WTC11 (cell line): ENCODE measurements at regions not wholly inside any gene's neighbourhood (a gene's known extent, or its start where the extent isn't known, plus 50 kb on each side); places are given as distances from the start of the nearest gene placed in this dataset.

Experiments used
- ATAC-seq: fragments of 200-7000 bp; cut with Tn5 transposase; 2 replicates; pipeline ENCODE4 v1.10.0; 2021; ENCODE audit warnings: mild to moderate bottlenecking, moderate library complexity
- CTCF ChIA-PET: fragments of 300-600 bp; sonication (Branson Sonifier 250); formaldehyde crosslinking; loops from one replicate; lab custom pipeline; 2021; ENCODE audit warnings: antibody characterized with exemption; lab: Charles Lee
- POLR2A ChIA-PET: fragments of 350-600 bp; sonication (Branson Sonifier 250); formaldehyde crosslinking; loops from one replicate; lab custom pipeline; 2021; ENCODE audit warnings: antibody characterized with exemption; lab: Charles Lee
- DNase-seq: peaks from one replicate; pipeline ENCODE4 v3.0.0; 2021; ENCODE audit warnings: low spot score
- H3K27ac Mint-ChIP-seq: 2 replicates; pipeline ENCODE4 v1.8.0; 2021; ENCODE audit warnings: mixed read lengths
- H3K27me3 Mint-ChIP-seq: 2 replicates; pipeline ENCODE4 v1.8.0; 2021; ENCODE audit warnings: low read depth, mild to moderate bottlenecking, moderate library complexity, mixed read lengths
- H3K36me3 Mint-ChIP-seq: 2 replicates; pipeline ENCODE4 v1.8.0; 2021; ENCODE audit warnings: mixed read lengths
- H3K4me1 Mint-ChIP-seq: 2 replicates; pipeline ENCODE4 v1.8.0; 2022; ENCODE audit warnings: mixed read lengths
- H3K4me3 Mint-ChIP-seq: 2 replicates; pipeline ENCODE4 v1.8.0; 2021; ENCODE audit warnings: mild to moderate bottlenecking, moderate library complexity, mixed read lengths
- H3K9me3 Mint-ChIP-seq: 2 replicates; pipeline ENCODE4 v1.8.0; 2021; ENCODE audit warnings: mixed read lengths
- ATF1 ChIP-seq: sonication (generic); formaldehyde crosslinking; IDR thresholded peaks from 2 replicates; pipeline ENCODE4 v1.8.1; 2023; ENCODE audit warnings: mild to moderate bottlenecking, moderate library complexity, missing genetic modification reagents
- EMX1 ChIP-seq: fragments of 250-450 bp; sonication (Bioruptor Pico); IDR thresholded peaks from 2 replicates; pipeline ENCODE4 v1.8.0; 2021; ENCODE audit warnings: mild to moderate bottlenecking
- FOXJ3 ChIP-seq: sonication (generic); formaldehyde crosslinking; IDR thresholded peaks from 2 replicates; pipeline ENCODE4 v1.9.0; 2021; ENCODE audit warnings: missing genetic modification reagents, mild to moderate bottlenecking, borderline replicate concordance
- FOXP4 ChIP-seq: sonication (generic); formaldehyde crosslinking; IDR thresholded peaks from 2 replicates; pipeline ENCODE4 v1.8.0; 2022; ENCODE audit warnings: mild to moderate bottlenecking, missing genetic modification reagents
- GABPB1 ChIP-seq: sonication (generic); formaldehyde crosslinking; IDR thresholded peaks from 2 replicates; pipeline ENCODE4 v1.8.1; 2023; ENCODE audit warnings: mild to moderate bottlenecking, missing genetic modification reagents
- IRF1 ChIP-seq: sonication (generic); formaldehyde crosslinking; IDR thresholded peaks from 2 replicates; pipeline ENCODE4 v1.8.0; 2023; ENCODE audit warnings: missing genetic modification reagents
- NR3C1 ChIP-seq: sonication (generic); formaldehyde crosslinking; conservative IDR thresholded peaks from 2 replicates; pipeline ENCODE4 v1.8.1; 2023; ENCODE audit warnings: low read depth, mild to moderate bottlenecking, missing genetic modification reagents
- RELA ChIP-seq: sonication (generic); formaldehyde crosslinking; IDR thresholded peaks from 2 replicates; pipeline ENCODE4 v1.8.1; 2022; ENCODE audit warnings: missing genetic modification reagents, mild to moderate bottlenecking, borderline replicate concordance
- SMAD4 ChIP-seq: sonication (generic); formaldehyde crosslinking; IDR thresholded peaks from 2 replicates; pipeline ENCODE4 v1.8.0; 2022; ENCODE audit warnings: mild to moderate bottlenecking, missing genetic modification reagents
- ZNF396 ChIP-seq: fragments of 250-450 bp; sonication (Bioruptor Pico); IDR thresholded peaks from 2 replicates; pipeline ENCODE4 v1.8.0; 2021; ENCODE audit warnings: mild to moderate bottlenecking, moderate library complexity, borderline replicate concordance
- ZNF416 ChIP-seq: fragments of 250-450 bp; sonication (Bioruptor Pico); IDR thresholded peaks from 2 replicates; pipeline ENCODE4 v1.9.0; 2021; ENCODE audit warnings: mild to moderate bottlenecking, inconsistent platforms
- TF ChIP-seq, protein P1 (sequence below): fragments of 250-450 bp; sonication (Bioruptor Pico); IDR thresholded peaks from 2 replicates; pipeline ENCODE4 v1.9.0; 2021; ENCODE audit warnings: mild to moderate bottlenecking
- TF ChIP-seq, protein P2 (sequence below): sonication (generic); formaldehyde crosslinking; conservative IDR thresholded peaks from 2 replicates; pipeline ENCODE4 v1.8.1; 2022; ENCODE audit warnings: mild to moderate bottlenecking, missing genetic modification reagents
- TF ChIP-seq, protein P3 (sequence below): sonication (generic); formaldehyde crosslinking; IDR thresholded peaks from 2 replicates; pipeline ENCODE4 v1.8.1; 2023; ENCODE audit warnings: mild to moderate bottlenecking, missing genetic modification reagents
- TF ChIP-seq, protein P4 (sequence below): sonication (generic); formaldehyde crosslinking; IDR thresholded peaks from 2 replicates; pipeline ENCODE4 v1.8.1; 2022; ENCODE audit warnings: missing genetic modification reagents, borderline replicate concordance

- no peak for TF ChIP-seq EMX1 (CRISPR knock-in tag)
- TF ChIP-seq, protein P1, sequence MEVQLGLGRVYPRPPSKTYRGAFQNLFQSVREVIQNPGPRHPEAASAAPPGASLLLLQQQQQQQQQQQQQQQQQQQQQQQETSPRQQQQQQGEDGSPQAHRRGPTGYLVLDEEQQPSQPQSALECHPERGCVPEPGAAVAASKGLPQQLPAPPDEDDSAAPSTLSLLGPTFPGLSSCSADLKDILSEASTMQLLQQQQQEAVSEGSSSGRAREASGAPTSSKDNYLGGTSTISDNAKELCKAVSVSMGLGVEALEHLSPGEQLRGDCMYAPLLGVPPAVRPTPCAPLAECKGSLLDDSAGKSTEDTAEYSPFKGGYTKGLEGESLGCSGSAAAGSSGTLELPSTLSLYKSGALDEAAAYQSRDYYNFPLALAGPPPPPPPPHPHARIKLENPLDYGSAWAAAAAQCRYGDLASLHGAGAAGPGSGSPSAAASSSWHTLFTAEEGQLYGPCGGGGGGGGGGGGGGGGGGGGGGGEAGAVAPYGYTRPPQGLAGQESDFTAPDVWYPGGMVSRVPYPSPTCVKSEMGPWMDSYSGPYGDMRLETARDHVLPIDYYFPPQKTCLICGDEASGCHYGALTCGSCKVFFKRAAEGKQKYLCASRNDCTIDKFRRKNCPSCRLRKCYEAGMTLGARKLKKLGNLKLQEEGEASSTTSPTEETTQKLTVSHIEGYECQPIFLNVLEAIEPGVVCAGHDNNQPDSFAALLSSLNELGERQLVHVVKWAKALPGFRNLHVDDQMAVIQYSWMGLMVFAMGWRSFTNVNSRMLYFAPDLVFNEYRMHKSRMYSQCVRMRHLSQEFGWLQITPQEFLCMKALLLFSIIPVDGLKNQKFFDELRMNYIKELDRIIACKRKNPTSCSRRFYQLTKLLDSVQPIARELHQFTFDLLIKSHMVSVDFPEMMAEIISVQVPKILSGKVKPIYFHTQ (CRISPR knock-in tag) = no peak
- TF ChIP-seq ATF1 = no peak
- no peak for TF ChIP-seq FOXJ3 (CRISPR knock-in tag)
- no peak for TF ChIP-seq ZNF416 (CRISPR knock-in tag)
These were observed 93.7 kb upstream of the C1orf174 start (continued) for GRCh38 chr1:3993619-3994375.

- TF ChIP-seq SMAD4 (CRISPR knock-in tag) = no peak
- Mint-ChIP-seq H3K4me3 (no peak overlapping the region), H3K27me3 (peaks cover 13% of the 10 kb centered on the region), H3K4me1 (no peaks in the 10 kb centered on the region), H3K9me3 (peaks cover 70% of the 10 kb centered on the region), H3K36me3 (peaks cover 55% of the 10 kb centered on the region), H3K27ac (no peak overlapping the region)
- POLR2A ChIA-PET = no interaction called here
- DNase-seq (no peak), ATAC-seq (no peak)
- CTCF ChIA-PET = no interaction called here
These were observed 95.2 kb upstream of the C1orf174 start for GRCh38 chr1:3995141-3995780.

- ChIA-PET POLR2A (no interaction called here), CTCF (no interaction called here)
- H3K9me3 Mint-ChIP-seq = peaks cover 70% of the 10 kb centered on the region
- H3K27me3 Mint-ChIP-seq = peaks cover 12% of the 10 kb centered on the region
- H3K27ac Mint-ChIP-seq = no peak overlapping the region
- peaks cover 57% of the 10 kb centered on the region for H3K36me3 Mint-ChIP-seq
- no peak overlapping the region for H3K4me3 Mint-ChIP-seq
- no peak for DNase-seq
- no peak for TF ChIP-seq FOXJ3 (CRISPR knock-in tag)
- TF ChIP-seq RELA (CRISPR knock-in tag) = no peak
- TF ChIP-seq, protein P2, sequence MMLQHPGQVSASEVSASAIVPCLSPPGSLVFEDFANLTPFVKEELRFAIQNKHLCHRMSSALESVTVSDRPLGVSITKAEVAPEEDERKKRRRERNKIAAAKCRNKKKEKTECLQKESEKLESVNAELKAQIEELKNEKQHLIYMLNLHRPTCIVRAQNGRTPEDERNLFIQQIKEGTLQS (CRISPR knock-in tag) = no peak
- TF ChIP-seq IRF1 (CRISPR knock-in tag) = no peak
- TF ChIP-seq, protein P3, sequence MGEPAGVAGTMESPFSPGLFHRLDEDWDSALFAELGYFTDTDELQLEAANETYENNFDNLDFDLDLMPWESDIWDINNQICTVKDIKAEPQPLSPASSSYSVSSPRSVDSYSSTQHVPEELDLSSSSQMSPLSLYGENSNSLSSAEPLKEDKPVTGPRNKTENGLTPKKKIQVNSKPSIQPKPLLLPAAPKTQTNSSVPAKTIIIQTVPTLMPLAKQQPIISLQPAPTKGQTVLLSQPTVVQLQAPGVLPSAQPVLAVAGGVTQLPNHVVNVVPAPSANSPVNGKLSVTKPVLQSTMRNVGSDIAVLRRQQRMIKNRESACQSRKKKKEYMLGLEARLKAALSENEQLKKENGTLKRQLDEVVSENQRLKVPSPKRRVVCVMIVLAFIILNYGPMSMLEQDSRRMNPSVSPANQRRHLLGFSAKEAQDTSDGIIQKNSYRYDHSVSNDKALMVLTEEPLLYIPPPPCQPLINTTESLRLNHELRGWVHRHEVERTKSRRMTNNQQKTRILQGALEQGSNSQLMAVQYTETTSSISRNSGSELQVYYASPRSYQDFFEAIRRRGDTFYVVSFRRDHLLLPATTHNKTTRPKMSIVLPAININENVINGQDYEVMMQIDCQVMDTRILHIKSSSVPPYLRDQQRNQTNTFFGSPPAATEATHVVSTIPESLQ (CRISPR knock-in tag) = no peak
- no peaks in the 10 kb centered on the region for H3K4me1 Mint-ChIP-seq
- no peak for ATAC-seq
These were observed 97.0 kb upstream of the C1orf174 start for GRCh38 chr1:3996846-3997705.

DNA sequence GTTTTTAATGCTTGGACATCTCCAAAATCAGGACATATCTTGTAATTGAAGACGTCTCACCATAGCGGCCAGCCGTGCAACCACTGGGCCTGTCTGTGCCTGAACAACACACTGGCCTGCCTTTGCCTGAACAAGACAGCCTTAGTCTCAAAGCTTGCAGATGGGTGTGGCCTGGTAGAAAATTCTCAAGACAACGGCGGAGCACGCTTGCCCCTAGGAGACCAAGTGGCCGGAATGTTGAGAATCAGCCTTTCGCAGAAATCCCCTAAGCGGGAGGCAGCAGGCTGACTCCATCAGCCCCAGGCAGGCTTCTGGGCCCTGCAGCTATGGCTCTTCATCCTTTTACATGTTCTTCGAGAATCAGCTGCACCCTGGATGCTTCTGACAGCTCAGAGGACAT, 98.0 kb upstream of the C1orf174 start:
- Mint-ChIP-seq H3K27ac (no peak overlapping the region), H3K27me3 (peaks cover 8% of the 10 kb centered on the region), H3K4me3 (no peak overlapping the region), H3K36me3 (peaks cover 61% of the 10 kb centered on the region), H3K9me3 (peaks cover 73% of the 10 kb centered on the region), H3K4me1 (no peaks in the 10 kb centered on the region)
- DNase-seq (no peak), ATAC-seq (no peak)
- ChIA-PET CTCF (no interaction called here), POLR2A (no interaction called here)
- TF ChIP-seq FOXJ3 (CRISPR knock-in tag) (no peak), NR3C1 (CRISPR knock-in tag) (no peak), FOXP4 (CRISPR knock-in tag) (no peak), GABPB1 (CRISPR knock-in tag) (no peak), EMX1 (CRISPR knock-in tag) (no peak), ZNF396 (no peak)
- TF ChIP-seq, protein P4, sequence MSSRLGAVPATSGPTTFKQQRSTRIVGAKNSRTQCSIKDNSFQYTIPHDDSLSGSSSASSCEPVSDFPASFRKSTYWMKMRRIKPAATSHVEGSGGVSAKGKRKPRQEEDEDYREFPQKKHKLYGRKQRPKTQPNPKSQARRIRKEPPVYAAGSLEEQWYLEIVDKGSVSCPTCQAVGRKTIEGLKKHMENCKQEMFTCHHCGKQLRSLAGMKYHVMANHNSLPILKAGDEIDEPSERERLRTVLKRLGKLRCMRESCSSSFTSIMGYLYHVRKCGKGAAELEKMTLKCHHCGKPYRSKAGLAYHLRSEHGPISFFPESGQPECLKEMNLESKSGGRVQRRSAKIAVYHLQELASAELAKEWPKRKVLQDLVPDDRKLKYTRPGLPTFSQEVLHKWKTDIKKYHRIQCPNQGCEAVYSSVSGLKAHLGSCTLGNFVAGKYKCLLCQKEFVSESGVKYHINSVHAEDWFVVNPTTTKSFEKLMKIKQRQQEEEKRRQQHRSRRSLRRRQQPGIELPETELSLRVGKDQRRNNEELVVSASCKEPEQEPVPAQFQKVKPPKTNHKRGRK (CRISPR knock-in tag) = no peak
